ENCODE measurements at regions not wholly inside any gene's neighbourhood (a gene's known extent, or its start where the extent isn't known, plus 50 kb on each side); places are given as distances from the start of the nearest gene placed in this dataset.
A peak's percentile ranks its signal among the peaks of the same experiment; 100 is the strongest.

DNA sequence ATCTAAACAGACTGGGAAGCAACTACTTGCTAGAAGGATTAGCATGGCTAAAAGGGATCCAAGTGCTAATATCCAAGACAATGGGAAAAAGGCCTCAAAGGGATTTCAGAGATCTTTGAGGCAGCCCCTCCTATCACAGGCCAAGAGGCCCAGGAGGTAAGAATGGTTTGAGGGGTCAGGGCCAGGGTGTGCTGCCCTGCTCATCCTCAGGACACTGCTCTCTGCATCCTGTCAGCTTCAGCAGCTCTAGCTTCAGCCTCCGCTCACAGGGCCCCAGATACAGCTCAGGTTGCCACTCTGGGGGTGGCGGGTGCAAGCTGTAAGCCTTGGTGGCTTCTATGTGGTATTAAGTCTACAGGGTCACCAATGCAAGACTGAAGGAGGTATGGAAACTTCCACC, 278.7 kb downstream of the PARP8 start:
- Histone ChIP-seq H3K27ac (ENCODE audit: low read depth in 2 of 2, low read length in 2 of 2) (no peak overlapping the region), H3K4me3 (ENCODE audit: low read length in 3 of 3) (no peak overlapping the region), H3K36me3 (ENCODE audit: control insufficient read depth in 2 of 3, insufficient read depth in 3 of 3, low read length in 3 of 3) (no peaks in the 10 kb centered on the region), H3K27me3 (ENCODE audit: control insufficient read depth, insufficient read depth, low read length) (no peaks in the 10 kb centered on the region), H3K9me3 (ENCODE audit: control insufficient read depth in 2 of 3, insufficient read depth in 1 of 3, low read length in 3 of 3) (no peaks in the 10 kb centered on the region), H3K4me1 (ENCODE audit: control insufficient read depth in 2 of 3, insufficient read depth in 2 of 3, low read depth in 1 of 3, low read length in 3 of 3) (no peaks in the 10 kb centered on the region), H3K9ac (ENCODE audit: low read length in 3 of 3) (no peak overlapping the region)
- intact Hi-C loops (cut with DNase I) = no loop called here
- no peak for DNase-seq
- TF ChIP-seq, protein P1, sequence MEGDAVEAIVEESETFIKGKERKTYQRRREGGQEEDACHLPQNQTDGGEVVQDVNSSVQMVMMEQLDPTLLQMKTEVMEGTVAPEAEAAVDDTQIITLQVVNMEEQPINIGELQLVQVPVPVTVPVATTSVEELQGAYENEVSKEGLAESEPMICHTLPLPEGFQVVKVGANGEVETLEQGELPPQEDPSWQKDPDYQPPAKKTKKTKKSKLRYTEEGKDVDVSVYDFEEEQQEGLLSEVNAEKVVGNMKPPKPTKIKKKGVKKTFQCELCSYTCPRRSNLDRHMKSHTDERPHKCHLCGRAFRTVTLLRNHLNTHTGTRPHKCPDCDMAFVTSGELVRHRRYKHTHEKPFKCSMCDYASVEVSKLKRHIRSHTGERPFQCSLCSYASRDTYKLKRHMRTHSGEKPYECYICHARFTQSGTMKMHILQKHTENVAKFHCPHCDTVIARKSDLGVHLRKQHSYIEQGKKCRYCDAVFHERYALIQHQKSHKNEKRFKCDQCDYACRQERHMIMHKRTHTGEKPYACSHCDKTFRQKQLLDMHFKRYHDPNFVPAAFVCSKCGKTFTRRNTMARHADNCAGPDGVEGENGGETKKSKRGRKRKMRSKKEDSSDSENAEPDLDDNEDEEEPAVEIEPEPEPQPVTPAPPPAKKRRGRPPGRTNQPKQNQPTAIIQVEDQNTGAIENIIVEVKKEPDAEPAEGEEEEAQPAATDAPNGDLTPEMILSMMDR (IDR thresholded peaks at IDR 0.05; ENCODE audit: borderline replicate concordance, extremely low read depth, insufficient read depth) = no peak
- FAIRE-seq = no peak

- no peaks in the 10 kb centered on the region for H3K36me3 ChIP-seq (ENCODE audit: control insufficient read depth in 2 of 3, insufficient read depth in 3 of 3, low read length in 3 of 3)
- no peaks in the 10 kb centered on the region for H3K27me3 ChIP-seq (ENCODE audit: control insufficient read depth, insufficient read depth, low read length)
- H3K9me3 ChIP-seq (ENCODE audit: control insufficient read depth in 2 of 3, insufficient read depth in 1 of 3, low read length in 3 of 3) = no peaks in the 10 kb centered on the region
- no peak overlapping the region for H3K9ac ChIP-seq (ENCODE audit: low read length in 3 of 3)
- H3K27ac ChIP-seq (ENCODE audit: low read depth in 2 of 2, low read length in 2 of 2) = no peak overlapping the region
- FAIRE-seq (no peak), DNase-seq (peak in 2 of 5 donors; percentile 8 to 51)
- intact Hi-C loops (cut with DNase I) = no loop called here
- TF ChIP-seq, protein P1 (IDR thresholded peaks at IDR 0.05; ENCODE audit: borderline replicate concordance, extremely low read depth, insufficient read depth) = no peak
- no peak overlapping the region for H3K4me3 ChIP-seq (ENCODE audit: low read length in 3 of 3)
- H3K4me1 ChIP-seq (ENCODE audit: control insufficient read depth in 2 of 3, insufficient read depth in 2 of 3, low read depth in 1 of 3, low read length in 3 of 3) = no peaks in the 10 kb centered on the region
These were observed 281.7 kb downstream of the PARP8 start for GRCh38 chr5:50947906-50948683.

GRCh38 chr5:50953290-50953689, 286.9 kb downstream of the PARP8 start:
- no peak overlapping the region for H3K4me3 ChIP-seq (ENCODE audit: low read length in 3 of 3)
- FAIRE-seq (no peak), DNase-seq (no peak)
- H3K27me3 ChIP-seq (ENCODE audit: control insufficient read depth, insufficient read depth, low read length) = no peaks in the 10 kb centered on the region
- H3K9me3 ChIP-seq (ENCODE audit: control insufficient read depth in 2 of 3, insufficient read depth in 1 of 3, low read length in 3 of 3) = no peaks in the 10 kb centered on the region
- H3K9ac ChIP-seq (ENCODE audit: low read length in 3 of 3) = no peak overlapping the region
- TF ChIP-seq, protein P1 (IDR thresholded peaks at IDR 0.05; ENCODE audit: borderline replicate concordance, extremely low read depth, insufficient read depth) = no peak
- intact Hi-C loops (cut with DNase I) = no loop called here
- H3K4me1 ChIP-seq (ENCODE audit: control insufficient read depth in 2 of 3, insufficient read depth in 2 of 3, low read depth in 1 of 3, low read length in 3 of 3) = no peaks in the 10 kb centered on the region
- H3K27ac ChIP-seq (ENCODE audit: low read depth in 2 of 2, low read length in 2 of 2) = no peak overlapping the region
- no peaks in the 10 kb centered on the region for H3K36me3 ChIP-seq (ENCODE audit: control insufficient read depth in 2 of 3, insufficient read depth in 3 of 3, low read length in 3 of 3)
